GM12878 (cell line): ENCODE measurements at regions not wholly inside any gene's neighbourhood (a gene's known extent, or its start where the extent isn't known, plus 50 kb on each side); places are given as distances from the start of the nearest gene placed in this dataset.

ENCODE experiments used
- ATAC-seq: fragments of 200-7000 bp; cut with Tn5 transposase; 3 replicates; pipeline ENCODE4 v1.9.1; 2020; ENCODE audit warnings: mild to moderate bottlenecking, moderate library complexity
- BruUV-seq: library from RNA; stranded (reverse); fragments of 400-500 nt; replicated peaks from 2 replicates; lab custom pipeline; 2021; lab: Mats Ljungman, UMichigan
- CTCF ChIA-PET: fragments of 300-600 bp; sonication (Branson Sonifier 250); formaldehyde crosslinking; extraction: SDS; loops from one replicate; lab custom pipeline; 2021; ENCODE audit warnings: inconsistent platforms; lab: Yijun Ruan, JAX
- POLR2A ChIA-PET: fragments of 350-600 bp; formaldehyde crosslinking; extraction: SDS; loops from one replicate; lab custom pipeline; 2021; ENCODE audit warnings: inconsistent platforms; lab: Charles Lee
- RAD21 ChIA-PET: fragments of 300-600 bp; sonication (Branson Sonifier 250); formaldehyde crosslinking; loops from one replicate; lab custom pipeline; 2023; ENCODE audit warnings: antibody characterized with exemption; ENCODE audit not compliant: unreplicated experiment; lab: Charles Lee
- SMC1A ChIA-PET: fragments of 300-600 bp; sonication (Branson Sonifier 250); formaldehyde crosslinking; loops from one replicate; lab custom pipeline; 2023; ENCODE audit not compliant: unreplicated experiment, uncharacterized antibody; lab: Charles Lee
- DNase-seq: peaks from one replicate; pipeline ENCODE4 v3.0.0-alpha.2; 2011; ENCODE audit warnings: low read depth, low spot score
- FAIRE-seq: peaks from 3 replicates; lab custom pipeline; 2011; peaks lifted over from hg19 to GRCh38; lab: Jason Lieb, UNC
- H2AFZ ChIP-seq: 2 replicates; pipeline ENCODE4 v1.6.0; 2011; ENCODE audit warnings: low read depth, low read length, control low read depth; ENCODE audit not compliant: control insufficient read depth
- H3K27ac ChIP-seq: 2 replicates; pipeline ENCODE4 v1.5.1; 2011; ENCODE audit warnings: control low read depth; ENCODE audit not compliant: control insufficient read depth, insufficient read depth
- H3K27me3 ChIP-seq, 2 experiments: replicated peaks in 1 of 2; 2 replicates each; pipeline versions ENCODE4 v1.6.0 to v1.6.1; 2011; ENCODE audit warnings: low read length in 1 of 2; ENCODE audit not compliant: control insufficient read depth in 2 of 2, insufficient read depth in 2 of 2
- H3K36me3 ChIP-seq, 2 experiments: 2 replicates each; pipeline ENCODE4 v1.5.1; 2011; ENCODE audit warnings: low read length in 1 of 2; ENCODE audit not compliant: control insufficient read depth in 2 of 2, insufficient read depth in 2 of 2
- H3K4me1 ChIP-seq: 2 replicates; pipeline ENCODE4 v1.6.1; 2011; ENCODE audit warnings: mild to moderate bottlenecking, low read length, moderate library complexity, mixed read lengths; ENCODE audit not compliant: control insufficient read depth, insufficient read depth
- H3K4me2 ChIP-seq: 2 replicates; pipeline ENCODE4 v1.6.0; 2011; ENCODE audit warnings: control low read depth; ENCODE audit not compliant: control insufficient read depth, insufficient read depth
- H3K4me3 ChIP-seq: fragments of 200-600 bp; sonication (generic); 2 replicates; pipeline ENCODE4 v1.5.1; 2016
- H3K79me2 ChIP-seq: 2 replicates; pipeline ENCODE4 v1.6.0; 2011; ENCODE audit warnings: low read length; ENCODE audit not compliant: control insufficient read depth, insufficient read depth
- H3K9ac ChIP-seq: 2 replicates; pipeline ENCODE4 v1.8.0; 2011; ENCODE audit warnings: low read length, control low read depth, mixed read lengths; ENCODE audit not compliant: control insufficient read depth, insufficient read depth
- H3K9me3 ChIP-seq: replicated peaks from 3 replicates; pipeline ENCODE4 v1.5.1; 2011; ENCODE audit warnings: mild to moderate bottlenecking, low read length; ENCODE audit not compliant: control insufficient read depth, insufficient read depth
- H4K20me1 ChIP-seq: 2 replicates; pipeline ENCODE4 v1.6.0; 2011; ENCODE audit not compliant: control insufficient read depth, insufficient read depth
- BRCA1 ChIP-seq: IDR thresholded peaks from 2 replicates; pipeline ENCODE4 v1.6.1; 2011; ENCODE audit warnings: low read depth, low read length, improper control_type of control experiment
- CEBPB ChIP-seq, 2 experiments: fragments of 150-350 bp in 1 of 2; IDR thresholded peaks; 2 replicates each; pipeline ENCODE4 v1.6.1; 2012 to 2014; ENCODE audit warnings: low read depth in 2 of 2, low read length in 2 of 2, borderline replicate concordance in 1 of 2, inconsistent platforms in 1 of 2
- IKZF1 ChIP-seq: fragments of 450-650 bp; conservative IDR thresholded peaks from 2 replicates; pipeline ENCODE4 v1.6.1; 2017; ENCODE audit warnings: antibody characterized with exemption, mild to moderate bottlenecking
- IKZF2 ChIP-seq, 2 experiments: fragments of 450-650 bp; IDR thresholded peaks; 2 replicates each; pipeline ENCODE4 v1.6.1; 2017; ENCODE audit warnings: mild to moderate bottlenecking in 2 of 2, moderate library complexity in 2 of 2
- LARP7 ChIP-seq: fragments of 450-650 bp; IDR thresholded peaks from 2 replicates; pipeline ENCODE4 v1.6.1; 2017; ENCODE audit warnings: mild to moderate bottlenecking
- NFXL1 ChIP-seq: fragments of 450-650 bp; IDR thresholded peaks from 2 replicates; pipeline ENCODE4 v1.6.1; 2017; ENCODE audit warnings: antibody characterized with exemption, mild to moderate bottlenecking, borderline replicate concordance
- NR2F1 ChIP-seq: fragments of 450-650 bp; conservative IDR thresholded peaks from 2 replicates; pipeline ENCODE4 v1.6.1; 2017; ENCODE audit warnings: mild to moderate bottlenecking
- REST ChIP-seq: IDR thresholded peaks from 2 replicates; pipeline ENCODE4 v1.6.1; 2012; ENCODE audit warnings: mild to moderate bottlenecking, low read depth, low read length
- SMAD1 ChIP-seq: fragments of 450-650 bp; IDR thresholded peaks from 2 replicates; pipeline ENCODE4 v1.6.1; 2018; ENCODE audit warnings: mild to moderate bottlenecking, low read depth; ENCODE audit not compliant: partially characterized antibody
- SRF ChIP-seq, 2 experiments: IDR thresholded peaks; 2 replicates each; pipeline ENCODE4 v1.6.1; 2011; ENCODE audit warnings: low read depth in 2 of 2, low read length in 2 of 2, mild to moderate bottlenecking in 1 of 2, moderate library complexity in 1 of 2
- TCF3 ChIP-seq: IDR thresholded peaks from 2 replicates; pipeline ENCODE4 v1.6.1; 2012; ENCODE audit warnings: low read depth, mild to moderate bottlenecking, low read length, borderline replicate concordance; ENCODE audit not compliant: insufficient read depth
- ZBTB40 ChIP-seq: fragments of 450-650 bp; IDR thresholded peaks from 2 replicates; pipeline ENCODE4 v1.6.1; 2016; ENCODE audit warnings: mild to moderate bottlenecking, moderate library complexity, borderline replicate concordance
- WGBS: methylation state at CpG from one replicate; pipeline ENCODE4 v1.1.6; 2016; ENCODE audit warnings: low lambda C conversion rate; ENCODE audit not compliant: insufficient replicate concordance, insufficient coverage; ENCODE audit errors: missing lambda C conversion rate; 5-methylcytosine and 5-hydroxymethylcytosine counted together
- in situ Hi-C: fragments of 300-500 bp; cut with MboI; formaldehyde crosslinking; loops from 9 replicates; pipeline ENCODE4 v1.14.3; 2018; ENCODE audit warnings: mixed read lengths
- intact Hi-C: fragments of 100-400 bp; cut with micrococcal nuclease; formaldehyde crosslinking; loops from one replicate; pipeline ENCODE4 v1.14.2; 2022; ENCODE audit not compliant: unreplicated experiment

- ChIA-PET RAD21 (no interaction called here), POLR2A (no interaction called here), CTCF (no interaction called here), SMC1A (no interaction called here)
- no peak overlapping the region for H3K27ac ChIP-seq
- H3K4me2 ChIP-seq = no peak overlapping the region
- no peak overlapping the region for H3K9ac ChIP-seq
- H3K9me3 ChIP-seq = no peaks in the 10 kb centered on the region; the same call in 2 of the 3 replicates
- DNase-seq (no peak), ATAC-seq (no peak), FAIRE-seq (no peak)
- no peak overlapping the region for H2AFZ ChIP-seq
- no peak overlapping the region for H3K4me3 ChIP-seq
- H3K27me3 ChIP-seq = no peaks in the 10 kb centered on the region; a peak in 1 of 4 replicates
- H3K36me3 ChIP-seq = no peaks in the 10 kb centered on the region
- no peaks in the 10 kb centered on the region for H3K79me2 ChIP-seq
- BruUV-seq = no TSS peak
- intact Hi-C loops = no loop called here
- H4K20me1 ChIP-seq = no peaks in the 10 kb centered on the region
- 62% methylated on average over 32 of the region's 32 CpGs for WGBS
- no peak for TF ChIP-seq IKZF1
- TF ChIP-seq TCF3 = no peak
- TF ChIP-seq ZBTB40 = no peak
- no peak for TF ChIP-seq NR2F1
- TF ChIP-seq IKZF2 (IDR thresholded peaks at IDR 0.05) = no peak
- no peak for TF ChIP-seq SMAD1
- no peak for TF ChIP-seq CEBPB (IDR thresholded peaks at IDR 0.05; ENCODE audit: borderline replicate concordance in 1 of 2, low read depth in 2 of 2, low read length in 2 of 2)
- no peak for TF ChIP-seq NFXL1
- no peak for TF ChIP-seq BRCA1
- TF ChIP-seq LARP7 = no peak
- TF ChIP-seq SRF (IDR thresholded peaks at IDR 0.05; ENCODE audit: low read depth in 2 of 2, low read length in 2 of 2) = no peak
- no peak for TF ChIP-seq REST
- in situ Hi-C loops = no loop called here
- 0 out of 2 replicates have a peak, but pooled peaks cover 3% of the 10 kb centered on the region for H3K4me1 ChIP-seq
Measured at GRCh38 chr20:63105211-63106107, 98.7 kb upstream of the BHLHE23 start.
